B cell (primary cell): ENCODE measurements at regions not wholly inside any gene's neighbourhood (a gene's known extent, or its start where the extent isn't known, plus 50 kb on each side); places are given as distances from the start of the nearest gene placed in this dataset.

Experiments used
- ATAC-seq: fragments of 200-7000 bp; cut with Tn5 transposase; one replicate; pipeline ENCODE4 v1.10.0; 2021; ENCODE audit warnings: low read depth, mild to moderate bottlenecking, moderate number of reproducible peaks, moderate library complexity
- CTCF ChIA-PET: fragments of 350-600 bp; sonication (Branson Sonifier 250); formaldehyde crosslinking; loops from one replicate; lab custom pipeline; 2021; ENCODE audit warnings: antibody characterized with exemption, inconsistent platforms; lab: Charles Lee
- POLR2A ChIA-PET: fragments of 350-600 bp; sonication (Branson Sonifier 250); formaldehyde crosslinking; loops from one replicate; lab custom pipeline; 2021; ENCODE audit warnings: antibody characterized with exemption; lab: Charles Lee
- DNase-seq: peaks from one replicate; pipeline ENCODE4 v3.0.0; 2013
- H2AFZ ChIP-seq: 2 replicates; pipeline ENCODE4 v1.6.1; 2012; ENCODE audit warnings: mild to moderate bottlenecking, low read depth, low read length; ENCODE audit not compliant: insufficient read depth, poor library complexity, severe bottlenecking
- H3K27ac ChIP-seq, 2 donors: 1 replicate in 1 of 2; 2 replicates in 1 of 2; pipeline ENCODE4 v1.5.1; 2012 to 2013; ENCODE audit warnings: low read length in 2 of 2, mild to moderate bottlenecking in 2 of 2, moderate library complexity in 1 of 2
- H3K27me3 ChIP-seq, 4 experiments: fragments of 200-600 bp in 1 of 4; sonication (generic) in 1 of 4; replicated peaks in 1 of 4; 1 replicate in 2 of 4; 2 replicates in 2 of 4; pipeline versions ENCODE4 v1.6.1 to v1.7.0; 2013 to 2016; ENCODE audit warnings: low read length in 3 of 4, mild to moderate bottlenecking in 2 of 4, mixed read lengths in 1 of 4, moderate library complexity in 1 of 4; ENCODE audit not compliant: insufficient read depth in 4 of 4, control insufficient read depth in 3 of 4; ENCODE audit errors: control extremely low read depth in 1 of 4
- H3K36me3 ChIP-seq, 2 experiments: replicated peaks in 1 of 2; 1 replicate in 1 of 2; 2 replicates in 1 of 2; pipeline versions ENCODE4 v1.6.1 to v1.7.1; 2013; ENCODE audit warnings: low read length in 1 of 2; ENCODE audit not compliant: insufficient read depth in 2 of 2, control insufficient read depth in 1 of 2; ENCODE audit errors: control extremely low read depth in 1 of 2, extremely low read depth in 1 of 2
- H3K4me1 ChIP-seq, 2 donors: fragments of 200-600 bp in 1 of 2; sonication (generic) in 1 of 2; 1 replicate in 1 of 2; 2 replicates in 1 of 2; pipeline versions ENCODE4 v1.5.1 to v1.6.1; 2013 to 2017; ENCODE audit warnings: low read length in 2 of 2; ENCODE audit not compliant: control insufficient read depth in 2 of 2, insufficient read depth in 2 of 2
- H3K4me2 ChIP-seq: replicated peaks from 2 replicates; pipeline ENCODE3; 2012; ENCODE audit warnings: mild to moderate bottlenecking, low read depth, low read length; ENCODE audit not compliant: poor library complexity, severe bottlenecking
- H3K4me3 ChIP-seq, 5 experiments: fragments of 200-600 bp in 1 of 5; sonication (generic) in 1 of 5; 1 replicate in 3 of 5; 2 replicates in 2 of 5; pipeline versions ENCODE4 v1.5.1 to v1.7.0; 2011 to 2016; ENCODE audit warnings: low read length in 4 of 5, mild to moderate bottlenecking in 4 of 5, low read depth in 2 of 5, control low read depth in 1 of 5, moderate library complexity in 1 of 5; ENCODE audit not compliant: insufficient read depth in 1 of 5; ENCODE audit errors: control extremely low read depth in 1 of 5, extremely low read depth in 1 of 5
- H3K79me2 ChIP-seq: fragments of 200-600 bp; sonication (generic); one replicate; pipeline ENCODE4 v1.6.0; 2016; ENCODE audit warnings: low read length; ENCODE audit not compliant: control insufficient read depth, insufficient read depth
- H3K9ac ChIP-seq: fragments of 200-600 bp; sonication (generic); 2 replicates; pipeline ENCODE4 v1.6.1; 2017; ENCODE audit warnings: mild to moderate bottlenecking, low read length, moderate library complexity
- H3K9me3 ChIP-seq, 3 donors: one replicate each; pipeline versions ENCODE4 v1.6.1 to v1.7.1; 2013; ENCODE audit warnings: low read length in 2 of 3; ENCODE audit not compliant: control insufficient read depth in 2 of 3, insufficient read depth in 1 of 3; ENCODE audit errors: control extremely low read depth in 1 of 3
- H4K20me1 ChIP-seq: 2 replicates; pipeline ENCODE4 v1.6.0; 2012; ENCODE audit warnings: mild to moderate bottlenecking, low read length; ENCODE audit not compliant: insufficient read depth, control insufficient read depth, poor library complexity, severe bottlenecking
- H3K27ac Mint-ChIP-seq: one replicate; pipeline ENCODE4 v1.8.0; 2021; ENCODE audit warnings: mixed read lengths
- H3K27me3 Mint-ChIP-seq: one replicate; pipeline ENCODE4 v1.8.0; 2021; ENCODE audit warnings: mixed read lengths
- H3K4me1 Mint-ChIP-seq: one replicate; pipeline ENCODE4 v1.8.0; 2021; ENCODE audit warnings: mixed read lengths
- H3K4me3 Mint-ChIP-seq: one replicate; pipeline ENCODE4 v1.8.0; 2021; ENCODE audit warnings: mixed read lengths
- H3K9me3 Mint-ChIP-seq: one replicate; pipeline ENCODE4 v1.8.0; 2022; ENCODE audit warnings: mixed read lengths; ENCODE audit not compliant: insufficient read depth
- EZH2 ChIP-seq: IDR thresholded peaks from 2 replicates; pipeline ENCODE4 v1.6.1; 2012; ENCODE audit warnings: borderline replicate concordance, low read depth, mild to moderate bottlenecking, moderate library complexity, low read length; ENCODE audit not compliant: insufficient read depth, poor library complexity, severe bottlenecking
- WGBS: methylation state at CpG from one replicate; pipeline ENCODE4 v1.1.5; 2013; ENCODE audit warnings: missing lambda C conversion rate; ENCODE audit not compliant: insufficient coverage; 5-methylcytosine and 5-hydroxymethylcytosine counted together
- intact Hi-C: fragments of 100-400 bp; cut with micrococcal nuclease; formaldehyde crosslinking; loops from one replicate; pipeline ENCODE4 v1.10.0; 2022
- TF ChIP-seq, protein P1 (sequence below): fragments of 200-600 bp; IDR thresholded peaks from one replicate; pipeline ENCODE4 v1.8.0; 2022; ENCODE audit warnings: antibody characterized with exemption, mild to moderate bottlenecking

DNA sequence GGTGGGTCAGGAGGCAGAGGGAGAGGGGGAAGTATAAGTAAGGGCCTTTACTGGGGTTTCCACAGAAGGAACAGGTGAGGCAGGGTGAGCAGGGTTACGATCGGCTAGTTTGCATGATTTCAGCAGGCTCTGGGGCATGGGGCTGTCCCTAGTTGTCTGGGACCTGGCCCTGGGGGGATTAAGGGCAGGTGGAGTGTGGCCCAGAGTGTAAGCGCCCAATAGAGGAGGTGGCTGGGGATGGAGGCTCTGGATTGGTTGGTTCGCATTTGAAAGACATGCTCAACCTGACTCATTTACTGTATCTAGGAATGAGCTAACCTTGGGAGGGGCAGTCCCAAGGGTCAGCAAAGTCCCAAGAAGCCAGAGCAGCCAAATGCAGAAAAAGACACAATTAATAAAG lies 230.3 kb downstream of the MAP2K4 start:
- Mint-ChIP-seq H3K9me3 (no peaks in the 10 kb centered on the region), H3K4me1 (no peaks in the 10 kb centered on the region), H3K4me3 (no peak overlapping the region), H3K27ac (no peak overlapping the region), H3K27me3 (peaks cover 9% of the 10 kb centered on the region)
- WGBS: 64% methylated on average over 4 of the region's 4 CpGs
- Histone ChIP-seq H3K9me3 (no peaks in the 10 kb centered on the region), H4K20me1 (no peaks in the 10 kb centered on the region), H2AFZ (no peak overlapping the region), H3K36me3 (no peaks in the 10 kb centered on the region), H3K27me3 (no peaks in the 10 kb centered on the region), H3K9ac (no peak overlapping the region), H3K4me2 (no peak overlapping the region), H3K4me1 (no peaks in the 10 kb centered on the region), H3K79me2 (no peaks in the 10 kb centered on the region), H3K4me3 (no peak overlapping the region), H3K27ac (no peak overlapping the region)
- DNase-seq (no peak), ATAC-seq (no peak)
- TF ChIP-seq, protein P1, sequence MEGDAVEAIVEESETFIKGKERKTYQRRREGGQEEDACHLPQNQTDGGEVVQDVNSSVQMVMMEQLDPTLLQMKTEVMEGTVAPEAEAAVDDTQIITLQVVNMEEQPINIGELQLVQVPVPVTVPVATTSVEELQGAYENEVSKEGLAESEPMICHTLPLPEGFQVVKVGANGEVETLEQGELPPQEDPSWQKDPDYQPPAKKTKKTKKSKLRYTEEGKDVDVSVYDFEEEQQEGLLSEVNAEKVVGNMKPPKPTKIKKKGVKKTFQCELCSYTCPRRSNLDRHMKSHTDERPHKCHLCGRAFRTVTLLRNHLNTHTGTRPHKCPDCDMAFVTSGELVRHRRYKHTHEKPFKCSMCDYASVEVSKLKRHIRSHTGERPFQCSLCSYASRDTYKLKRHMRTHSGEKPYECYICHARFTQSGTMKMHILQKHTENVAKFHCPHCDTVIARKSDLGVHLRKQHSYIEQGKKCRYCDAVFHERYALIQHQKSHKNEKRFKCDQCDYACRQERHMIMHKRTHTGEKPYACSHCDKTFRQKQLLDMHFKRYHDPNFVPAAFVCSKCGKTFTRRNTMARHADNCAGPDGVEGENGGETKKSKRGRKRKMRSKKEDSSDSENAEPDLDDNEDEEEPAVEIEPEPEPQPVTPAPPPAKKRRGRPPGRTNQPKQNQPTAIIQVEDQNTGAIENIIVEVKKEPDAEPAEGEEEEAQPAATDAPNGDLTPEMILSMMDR: no peak
- no peak for TF ChIP-seq EZH2
- intact Hi-C loops: loop anchor here (10.0 kb wide), 1 partner anchor 64 kb away; no protein-coding TSS in a partner anchor
- ChIA-PET POLR2A (no interaction called here), CTCF (interaction anchor here (1.1 to 1.3 kb wide), 2 partner anchors 154 to 417 kb away, joined by 3 read pairs; no protein-coding TSS in a partner anchor)

- no peaks in the 10 kb centered on the region for H3K9me3 ChIP-seq
- TF ChIP-seq, protein P1: no peak
- TF ChIP-seq EZH2: no peak
- Mint-ChIP-seq H3K9me3 (no peaks in the 10 kb centered on the region), H3K4me1 (no peaks in the 10 kb centered on the region), H3K27me3 (peaks cover 9% of the 10 kb centered on the region), H3K4me3 (no peak overlapping the region), H3K27ac (no peak overlapping the region)
- intact Hi-C loops: loop anchor here (10.0 kb wide), 1 partner anchor 62 kb away; no protein-coding TSS in a partner anchor
- ChIA-PET POLR2A (no interaction called here), CTCF (interaction anchor here (1.3 kb wide), 1 partner anchor 415 kb away, joined by 3 read pairs; no protein-coding TSS in a partner anchor)
- WGBS: 66% methylated on average over 5 of the region's 6 CpGs
- DNase-seq: no peak
- no peaks in the 10 kb centered on the region for H3K4me1 ChIP-seq
- ATAC-seq: no peak
- H2AFZ ChIP-seq: no peak overlapping the region
- H3K27ac ChIP-seq: no peak overlapping the region
- no peaks in the 10 kb centered on the region for H3K36me3 ChIP-seq
- no peak overlapping the region for H3K9ac ChIP-seq
- H3K79me2 ChIP-seq: no peaks in the 10 kb centered on the region
- no peaks in the 10 kb centered on the region for H3K27me3 ChIP-seq
- no peak overlapping the region for H3K4me3 ChIP-seq
- no peak overlapping the region for H3K4me2 ChIP-seq
- H4K20me1 ChIP-seq: no peaks in the 10 kb centered on the region
These were observed 231.8 kb downstream of the MAP2K4 start for GRCh38 chr17:12252462-12252861.
